ENCODE measurements at regions not wholly inside any gene's neighbourhood (a gene's known extent, or its start where the extent isn't known, plus 50 kb on each side); places are given as distances from the start of the nearest gene placed in this dataset.

DNA sequence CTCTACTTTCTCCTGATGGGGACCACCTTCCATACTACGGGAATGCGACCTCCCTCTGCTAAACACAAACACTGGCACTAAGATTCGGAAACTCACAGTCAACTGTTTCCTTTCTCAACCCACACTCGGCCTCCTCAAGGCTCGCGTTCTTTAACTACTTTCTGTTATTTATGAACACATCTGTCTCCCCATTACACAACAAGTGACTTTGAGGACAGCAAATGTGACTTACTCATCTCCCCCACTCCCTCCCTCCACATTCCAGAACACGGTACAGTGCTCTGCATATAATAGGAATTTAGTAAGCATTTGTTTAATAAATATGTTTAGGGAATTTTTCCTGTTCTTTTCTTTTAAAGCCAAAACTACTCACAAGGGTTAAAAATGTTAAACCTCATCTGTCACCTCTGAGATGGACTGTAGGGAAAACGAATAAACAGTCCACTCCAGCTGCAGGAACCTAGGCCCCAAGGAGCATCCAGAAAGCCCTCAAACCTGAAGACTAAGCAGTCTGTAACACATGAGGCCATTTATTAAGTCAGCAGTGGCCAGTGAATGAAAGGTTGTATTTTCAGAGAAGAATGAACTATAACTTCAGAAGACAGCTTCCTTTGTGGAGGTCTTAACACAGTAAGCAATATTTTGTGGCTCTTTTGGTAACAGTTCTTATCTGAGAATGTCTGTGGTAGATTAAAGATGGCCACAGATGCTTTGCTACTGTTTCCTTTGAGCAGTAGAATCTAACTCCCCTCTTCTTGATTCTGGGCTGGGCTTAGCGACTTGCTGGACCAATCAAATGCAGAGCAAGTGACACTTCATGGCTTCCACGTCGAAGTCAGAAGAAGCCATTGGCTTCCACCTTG, 209.6 kb upstream of the DTNBP1 start:
- DNase-seq, result no peak

DNA sequence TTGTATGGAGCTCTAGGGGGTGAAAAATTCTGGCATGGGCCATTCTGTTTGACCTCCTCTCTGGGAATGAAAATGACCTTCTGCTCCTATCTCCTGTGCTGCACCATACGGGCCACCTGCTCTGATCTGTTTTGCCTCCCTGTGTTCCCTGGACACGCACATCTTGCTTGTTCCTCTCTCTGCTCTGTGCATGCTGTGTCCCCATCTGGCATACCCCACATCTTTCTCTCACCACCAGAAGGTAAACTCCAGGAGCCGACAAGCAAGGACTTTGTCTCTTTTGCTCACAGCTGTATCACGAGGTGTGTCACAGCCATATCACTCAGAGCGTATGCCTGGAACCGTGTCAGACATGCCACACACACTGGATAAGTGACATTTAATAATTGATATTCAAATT, 208.4 kb upstream of the DTNBP1 start:
- no peak for DNase-seq

DNA sequence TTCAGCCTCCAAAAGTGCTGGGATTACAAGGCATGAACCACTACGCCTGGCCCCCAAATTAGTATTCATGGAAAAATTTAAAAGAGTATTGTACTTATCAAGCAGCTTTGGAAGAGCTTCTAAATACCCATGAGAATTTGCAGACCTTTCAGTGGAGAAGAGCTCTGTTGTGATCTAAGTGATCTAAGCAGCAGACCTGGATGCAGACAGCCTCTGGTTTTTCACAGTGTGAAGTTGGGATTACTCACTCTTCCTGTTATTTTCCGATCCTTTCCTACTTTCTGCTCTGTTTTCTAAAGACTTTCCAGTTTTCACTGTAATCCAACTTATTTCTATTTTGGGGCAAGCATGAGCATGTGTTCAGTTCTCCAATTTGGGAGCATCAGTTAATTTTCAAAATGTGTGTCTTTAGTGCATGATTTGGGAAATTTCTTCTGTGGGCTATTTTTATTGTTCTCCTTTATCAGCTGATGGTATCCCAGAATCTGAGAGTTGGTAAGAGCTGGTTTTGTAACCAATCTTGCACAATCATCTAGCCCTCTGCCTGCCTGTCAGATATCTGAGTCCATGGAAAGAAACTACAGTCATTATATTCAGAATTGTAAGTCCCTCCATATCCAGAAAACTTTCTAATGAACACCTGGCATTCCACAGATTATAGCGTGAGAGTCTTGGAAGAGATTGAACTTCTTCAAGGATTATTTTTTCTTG, 207.7 kb upstream of the DTNBP1 start:
- no peak for DNase-seq

DNA sequence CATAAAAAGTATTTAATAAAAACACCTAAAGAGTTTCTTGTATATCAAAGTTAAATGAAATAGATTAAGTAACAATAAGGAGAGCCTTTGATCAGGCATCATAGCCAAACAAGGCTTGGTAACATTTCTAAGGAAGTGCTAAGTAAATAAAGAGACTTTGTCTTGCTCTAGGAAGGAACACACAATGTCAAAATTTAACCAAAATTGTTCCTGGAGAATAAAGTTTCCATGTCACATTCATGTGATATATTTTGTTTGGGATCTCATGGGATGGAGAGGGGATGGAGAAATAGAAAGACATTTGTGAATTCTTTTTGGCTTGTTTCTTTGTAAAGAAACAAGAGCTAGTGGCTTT, 201.9 kb upstream of the DTNBP1 start:
- no peak for DNase-seq

DNA sequence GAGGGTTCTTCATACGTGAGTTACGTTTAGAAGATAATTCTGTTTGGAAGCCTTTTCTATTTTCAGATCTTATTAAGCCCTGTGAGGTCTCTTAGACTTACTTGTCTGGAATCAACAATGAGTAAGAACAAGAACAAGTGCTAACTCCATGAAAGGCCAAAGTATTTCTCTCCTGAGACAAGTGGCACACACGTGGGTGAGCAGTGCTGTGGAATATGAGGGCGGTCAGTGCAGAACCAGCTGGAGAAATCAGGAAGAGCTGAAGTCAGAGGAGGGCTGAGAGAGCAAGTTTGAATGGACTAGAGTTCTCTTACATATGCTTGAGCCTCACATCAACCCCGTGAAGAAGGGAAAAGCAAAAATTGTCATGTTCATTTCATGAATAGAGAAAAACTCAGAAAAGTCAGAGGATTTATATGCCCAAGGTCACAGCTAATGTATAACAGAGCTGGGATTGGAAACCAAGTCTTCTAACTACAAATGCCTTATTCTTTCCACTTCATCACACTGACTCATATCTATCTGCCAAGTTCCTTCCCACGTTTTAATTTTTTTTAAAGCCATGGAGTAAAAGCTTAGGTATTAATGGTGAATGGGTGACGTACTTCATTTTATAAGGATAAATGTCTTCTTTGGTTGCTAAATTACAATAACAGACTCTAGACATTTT, 201.3 kb upstream of the DTNBP1 start:
- DNase-seq, result no peak

DNA sequence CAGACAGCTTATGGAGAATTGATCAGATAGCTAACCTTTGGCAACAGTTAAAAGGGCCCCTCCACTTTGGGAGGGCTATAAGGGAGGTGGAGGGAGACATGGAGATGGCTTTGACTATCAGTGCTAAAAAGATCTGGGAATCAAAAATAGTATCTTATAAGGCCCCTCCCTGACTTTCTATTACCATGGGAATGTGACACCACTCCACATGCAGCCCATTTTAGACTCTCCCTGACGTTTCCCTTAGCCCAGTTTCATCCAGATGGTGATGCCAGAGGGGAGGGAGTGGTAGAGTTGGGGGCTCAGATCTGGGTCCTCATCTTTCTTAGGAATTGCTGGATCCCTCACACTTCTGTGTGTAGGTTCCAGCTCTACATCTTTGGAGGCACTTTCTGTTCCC, 200.0 kb upstream of the DTNBP1 start:
- DNase-seq, result no peak

DNA sequence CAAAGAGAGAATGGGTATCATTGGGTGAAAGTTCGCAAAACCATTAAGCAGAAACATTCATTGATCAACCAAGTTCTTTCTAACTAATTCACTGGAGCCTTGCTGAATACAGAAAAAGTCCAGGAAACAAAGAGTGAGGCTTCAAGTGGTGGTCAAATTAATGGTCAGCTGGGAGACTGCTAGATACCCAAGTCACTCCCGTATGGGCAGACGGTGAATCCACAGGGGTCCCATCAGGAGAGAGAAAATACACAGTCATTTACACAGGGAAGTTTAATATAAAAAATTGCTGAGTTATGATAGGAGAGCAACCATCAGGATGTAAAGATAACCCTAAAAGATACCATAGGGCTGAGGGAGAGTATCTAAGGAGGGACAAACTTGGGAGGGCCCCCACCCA, 198.7 kb upstream of the DTNBP1 start:
- no peak for DNase-seq

DNA sequence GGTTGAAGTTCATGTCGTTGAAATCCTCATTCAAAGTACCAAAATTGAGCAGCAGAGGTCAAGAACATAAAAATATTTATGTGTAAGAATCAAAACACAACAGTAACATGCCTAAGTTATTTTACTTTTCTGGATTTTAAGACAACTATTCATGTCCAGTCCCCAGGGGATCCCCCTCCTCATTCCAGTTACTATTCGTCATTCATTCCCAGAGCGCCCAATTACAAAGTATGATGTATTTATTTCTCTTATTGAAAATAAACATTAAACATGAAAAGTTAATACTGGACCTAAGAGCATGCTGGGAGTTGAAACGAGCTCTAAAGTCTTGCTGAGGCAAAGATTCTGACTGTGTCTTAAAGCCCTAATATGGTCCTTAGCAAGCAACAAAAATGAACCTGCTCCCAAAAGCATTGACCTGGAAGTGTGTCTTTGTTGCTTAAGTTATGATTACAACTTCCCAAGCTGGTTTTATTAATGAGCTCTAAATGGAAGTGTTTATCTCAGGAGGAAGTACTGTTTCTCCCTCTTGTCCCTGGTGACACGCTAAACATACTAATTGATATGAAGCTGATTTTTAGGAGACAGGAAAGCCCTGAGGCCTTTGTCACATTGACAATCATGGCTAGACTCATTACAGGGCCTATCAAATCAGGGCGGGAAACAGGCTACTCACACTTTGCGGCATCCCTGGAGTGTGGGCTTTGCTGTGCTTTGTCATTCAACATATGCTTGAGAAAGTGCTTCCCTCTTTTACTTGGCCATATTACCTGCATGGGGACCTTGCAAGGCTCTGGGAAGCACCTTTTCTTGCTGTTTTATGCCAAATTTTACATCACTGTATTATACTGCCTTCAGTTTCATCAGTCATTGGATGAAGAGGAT, 192.2 kb upstream of the DTNBP1 start:
- DNase-seq, result no peak

DNA sequence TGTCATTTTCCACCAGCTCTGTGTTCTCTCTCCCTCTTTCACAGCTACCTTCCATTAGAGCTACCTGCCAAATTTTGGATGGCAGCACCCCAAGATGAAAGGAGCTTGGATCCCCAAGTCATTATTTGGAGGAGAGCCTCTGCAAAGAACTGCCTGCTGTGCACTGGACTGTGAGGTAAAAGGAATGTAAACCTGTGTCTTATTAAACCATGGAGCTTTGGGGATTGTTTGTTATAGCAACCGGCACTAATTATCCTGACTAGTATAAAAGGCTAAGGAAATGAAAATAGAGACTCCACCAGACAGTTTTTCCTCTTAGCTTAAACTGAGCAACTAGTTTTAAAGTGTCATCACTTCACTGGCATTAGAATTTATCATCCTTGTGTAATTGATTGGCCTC, 191.6 kb upstream of the DTNBP1 start:
- no peak for DNase-seq

DNA sequence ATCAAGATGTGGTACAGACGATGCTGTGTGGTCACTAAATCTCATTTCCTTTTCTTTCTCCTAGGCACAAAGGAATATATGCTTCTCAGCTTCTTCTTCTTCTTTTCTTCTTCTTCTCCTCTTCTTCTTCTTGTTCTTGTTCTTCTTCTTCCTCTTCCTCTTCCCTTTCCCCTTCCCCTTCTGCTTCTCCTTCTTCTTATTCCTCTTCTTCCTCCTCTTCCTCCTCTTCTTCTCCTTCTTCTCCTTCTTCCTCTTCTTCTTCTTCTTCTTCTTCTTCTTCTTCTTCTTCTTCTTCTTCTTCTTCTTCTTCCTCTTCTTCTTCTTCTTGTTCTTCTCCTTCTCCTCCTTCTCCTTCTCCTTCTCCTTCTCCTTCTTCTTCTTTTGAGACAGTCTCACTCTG, 190.4 kb upstream of the DTNBP1 start:
- no peak for DNase-seq

DNA sequence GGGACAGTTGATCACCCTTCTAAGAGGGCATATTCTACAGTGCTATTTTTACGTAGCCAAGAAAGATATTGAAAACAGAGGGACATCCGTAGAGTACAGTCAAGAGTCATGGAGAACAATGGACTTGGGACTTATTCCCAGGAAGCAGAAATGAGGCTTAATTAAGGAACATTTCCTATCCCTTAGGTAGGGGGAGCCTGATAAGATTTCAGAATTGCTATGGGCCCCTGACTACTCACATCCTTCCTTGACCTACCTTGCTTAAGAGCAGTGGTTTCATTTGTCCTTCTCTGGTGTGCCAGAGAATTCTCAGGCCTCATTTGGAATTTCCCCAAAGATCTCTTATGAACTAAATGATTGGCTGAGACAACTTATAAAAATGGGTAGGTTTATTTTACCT, 189.5 kb upstream of the DTNBP1 start:
- DNase-seq, result no peak

DNA sequence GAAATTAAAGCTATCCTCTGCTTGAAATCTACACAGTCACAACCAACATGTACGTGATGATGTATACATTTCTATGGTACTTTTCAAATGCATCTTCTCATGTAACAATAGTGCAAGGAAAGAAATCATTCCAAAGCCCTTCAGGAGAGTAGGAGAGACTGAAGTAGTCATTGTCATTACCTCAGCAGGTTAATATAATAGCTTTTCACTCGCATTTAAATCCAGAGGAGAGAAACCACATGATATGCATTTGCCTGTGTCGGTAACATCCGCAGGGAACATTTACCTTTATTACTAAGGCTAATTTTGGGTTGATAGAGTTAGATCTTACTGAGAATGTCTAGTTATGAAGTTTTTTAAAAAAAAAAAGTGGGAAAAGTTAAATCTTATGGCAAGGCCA, 186.6 kb upstream of the DTNBP1 start:
- no peak for DNase-seq

DNA sequence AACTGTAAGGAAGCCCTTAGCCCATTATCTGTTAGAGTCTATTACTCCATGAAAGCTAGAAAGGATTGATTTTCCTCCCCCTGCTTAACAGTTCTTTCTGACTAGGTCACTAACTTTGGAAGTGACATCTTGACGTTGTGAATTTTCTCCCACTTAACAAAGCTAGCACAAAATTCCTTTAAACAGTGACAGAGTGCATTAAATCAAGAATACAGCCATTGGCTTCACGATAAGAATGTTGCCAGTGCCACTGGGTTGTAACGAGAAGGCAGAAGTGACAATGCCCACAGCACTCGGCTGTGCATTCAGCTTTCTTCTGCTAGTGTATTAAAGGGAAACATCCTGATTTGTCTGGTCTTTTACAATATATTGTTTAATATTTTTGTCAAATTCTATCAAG, 182.7 kb upstream of the DTNBP1 start:
- DNase-seq, result no peak

DNA sequence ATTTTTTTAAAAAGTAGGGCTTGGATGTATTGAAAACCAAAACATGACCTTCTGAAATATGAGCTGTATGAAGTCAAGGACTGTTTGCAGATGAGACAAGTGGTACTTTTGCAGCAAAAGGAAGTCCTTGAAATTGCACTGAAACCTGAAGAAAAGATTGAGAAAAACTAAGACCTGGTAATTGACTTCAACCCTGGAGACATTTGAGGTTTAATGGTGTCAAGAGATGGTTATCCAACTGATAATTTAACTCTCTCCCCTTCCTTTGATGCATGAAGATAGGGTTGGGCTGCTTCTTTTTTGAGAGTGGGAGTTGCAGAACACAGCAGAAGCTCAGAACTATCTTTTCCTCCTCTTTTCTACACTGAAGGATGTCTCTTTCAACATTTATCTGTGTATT, 180.9 kb upstream of the DTNBP1 start:
- DNase-seq, result no peak

DNA sequence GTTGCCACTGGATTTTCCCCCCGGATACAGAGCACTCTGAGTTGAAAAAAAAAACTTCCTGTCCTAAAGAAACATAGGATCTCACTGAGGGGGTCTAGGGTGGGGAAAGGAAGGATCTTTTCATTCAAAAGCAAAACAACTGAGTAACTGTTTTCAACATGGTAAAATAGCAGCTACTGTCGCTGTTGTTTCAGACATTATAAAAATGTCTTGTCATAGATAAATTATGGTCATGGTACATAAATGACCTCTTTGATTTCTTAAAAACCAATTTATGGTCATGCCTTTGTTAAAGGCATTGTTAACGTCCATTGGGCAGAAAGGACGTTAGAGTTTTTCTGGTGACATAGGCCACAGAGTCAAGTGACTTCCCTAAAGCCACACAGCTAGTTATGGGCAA, 180.4 kb upstream of the DTNBP1 start:
- no peak for DNase-seq

DNA sequence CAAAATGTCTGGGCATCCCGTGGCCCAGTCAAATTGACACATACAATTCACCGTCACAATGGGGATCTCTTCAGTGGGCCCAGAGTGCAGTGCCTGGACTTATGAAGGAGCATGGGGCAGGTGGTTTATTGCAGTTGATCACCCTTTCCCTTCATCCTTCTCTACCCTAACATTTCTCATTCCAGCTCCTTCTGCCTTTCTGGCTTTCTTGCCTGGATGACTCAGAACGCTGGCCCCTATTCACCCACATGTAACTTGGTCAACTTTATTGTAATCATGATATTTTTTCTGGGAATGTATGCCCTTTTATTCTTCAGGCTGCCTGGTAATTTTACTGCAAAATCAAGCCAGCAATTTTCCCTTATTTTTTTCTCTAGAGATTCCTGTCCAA, 179.9 kb upstream of the DTNBP1 start:
- DNase-seq, result no peak

DNA sequence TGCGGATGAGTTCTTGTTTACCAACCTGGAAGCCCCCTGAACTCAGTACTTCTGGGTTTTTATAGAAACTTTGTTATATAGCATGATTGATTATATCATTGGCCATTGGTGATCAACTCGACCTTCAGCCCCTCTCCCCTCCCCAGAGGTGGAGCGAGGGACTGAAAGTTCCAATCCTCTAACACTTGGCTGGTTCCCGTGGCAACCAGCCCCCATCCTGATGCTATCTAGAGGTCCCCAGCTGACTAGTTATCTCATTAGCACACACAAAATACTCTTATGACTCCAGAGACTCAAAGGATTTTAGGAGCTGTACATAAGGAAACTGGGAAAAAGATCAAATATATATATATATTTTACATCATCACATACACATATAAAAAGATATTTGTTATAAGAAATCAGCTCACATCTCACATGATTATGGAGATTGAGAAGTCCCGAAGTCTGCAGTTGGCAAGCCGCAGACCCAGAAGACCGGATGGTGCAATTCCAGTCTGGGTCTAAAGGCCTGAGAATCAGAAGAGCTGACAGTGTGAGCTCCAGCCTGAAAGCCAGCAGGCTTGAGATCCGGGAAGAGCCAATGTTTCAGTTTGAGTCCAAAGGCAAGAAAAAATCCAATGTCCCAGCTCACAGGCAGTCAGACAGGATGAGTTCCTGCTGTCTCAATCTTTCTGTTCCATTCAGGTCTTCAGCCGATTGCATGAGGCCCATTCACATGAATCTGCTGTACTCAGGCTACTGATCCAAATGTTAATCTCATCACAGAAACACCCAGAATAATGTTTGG, 179.3 kb upstream of the DTNBP1 start:
- DNase-seq, result no peak

DNA sequence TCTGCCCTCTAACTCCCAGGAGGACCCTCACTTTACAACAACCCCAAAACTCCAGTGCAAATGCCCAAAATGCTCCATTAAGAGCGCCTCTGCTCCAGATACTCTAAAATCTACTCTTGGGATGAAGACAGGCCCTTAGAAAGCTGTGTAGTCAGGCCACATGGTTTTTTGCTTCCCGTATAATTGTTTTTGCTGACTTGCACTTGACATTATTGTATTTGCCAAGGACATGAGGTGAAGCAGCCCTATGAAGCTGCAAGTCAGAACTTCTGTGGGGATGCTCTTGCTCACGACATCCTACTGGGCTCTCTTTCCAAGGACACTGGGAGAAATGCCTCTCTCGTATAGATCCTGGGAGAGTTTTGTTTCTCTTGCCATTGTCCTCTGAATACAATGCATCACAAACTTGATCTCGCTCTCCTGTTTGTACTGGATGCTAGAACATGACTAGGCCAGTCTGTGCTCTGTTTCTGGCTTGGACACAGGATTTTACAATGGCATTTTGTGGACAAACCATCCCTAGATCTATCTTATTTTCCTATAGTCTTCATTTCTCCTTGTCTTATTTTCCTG, 177.2 kb upstream of the DTNBP1 start:
- DNase-seq, result no peak

DNA sequence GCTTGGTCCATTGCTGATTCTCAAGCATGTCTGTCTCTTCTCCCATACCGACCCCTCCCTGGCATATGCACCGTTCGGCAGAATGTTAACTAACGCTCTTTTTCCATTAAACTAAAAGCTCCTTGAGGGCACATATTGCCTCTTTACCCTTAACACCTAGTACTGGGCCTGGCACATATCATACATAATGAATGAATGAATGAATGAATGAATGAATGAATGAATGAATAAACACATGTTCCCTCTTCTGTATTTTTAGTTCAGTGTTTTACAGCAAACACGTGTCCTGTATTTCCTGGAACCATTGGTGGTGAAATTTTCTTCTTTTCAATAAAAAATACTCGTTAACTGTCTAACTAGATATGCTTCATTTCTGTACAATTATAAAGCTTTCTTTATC, 174.4 kb upstream of the DTNBP1 start:
- no peak for DNase-seq

DNA sequence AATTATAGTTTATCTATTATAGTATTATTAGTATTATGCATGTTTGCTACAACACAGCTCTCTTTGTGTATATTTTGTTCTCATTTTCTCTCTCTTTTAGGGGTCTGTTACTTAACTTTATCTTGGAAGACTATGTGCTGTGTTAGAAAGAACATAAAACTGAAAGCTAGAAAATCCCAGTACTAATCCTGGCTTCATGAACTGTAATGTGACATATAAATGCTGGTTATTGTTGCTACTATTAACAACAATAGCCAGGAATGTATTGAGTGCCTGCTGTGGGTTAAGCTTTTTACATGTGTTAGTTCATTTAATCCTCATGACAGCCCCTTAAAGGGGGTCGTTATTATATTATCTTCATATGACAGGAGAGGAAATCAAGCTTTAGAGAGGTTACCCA, 170.0 kb upstream of the DTNBP1 start:
- DNase-seq, result no peak

DNA sequence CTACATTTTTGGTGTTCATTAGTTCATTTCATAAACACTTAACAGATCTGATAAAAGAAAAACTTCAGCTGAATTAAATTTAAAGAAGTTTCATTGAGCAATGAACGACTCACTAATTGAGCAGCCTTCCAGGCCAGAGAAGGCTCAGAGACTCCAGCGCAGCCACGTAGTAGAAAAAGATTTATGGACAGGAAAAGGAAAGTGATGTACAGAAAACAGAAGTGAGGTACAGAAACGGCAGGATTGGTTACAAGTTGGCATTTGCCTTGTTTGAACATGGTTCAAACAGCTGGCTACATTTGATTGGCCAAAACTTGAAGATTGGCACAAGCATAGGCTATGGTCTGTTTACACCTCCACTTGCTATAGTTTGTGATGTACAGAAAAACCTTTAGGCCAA, 166.3 kb upstream of the DTNBP1 start:
- DNase-seq, result no peak

Measured in NK-92 treated with Interleukin-12 subunit alpha and Interleukin-12 subunit beta, amount 100 ng/mL, for 24 hours (cell line).